ENCODE measurements at regions not wholly inside any gene's neighbourhood (a gene's known extent, or its start where the extent isn't known, plus 50 kb on each side); places are given as distances from the start of the nearest gene placed in this dataset.
"Not testable (repeated sequence)": the region's sequence is repeated elsewhere in the genome, so short reads cannot be mapped to it uniquely, and the experiment has no call there.

DNA sequence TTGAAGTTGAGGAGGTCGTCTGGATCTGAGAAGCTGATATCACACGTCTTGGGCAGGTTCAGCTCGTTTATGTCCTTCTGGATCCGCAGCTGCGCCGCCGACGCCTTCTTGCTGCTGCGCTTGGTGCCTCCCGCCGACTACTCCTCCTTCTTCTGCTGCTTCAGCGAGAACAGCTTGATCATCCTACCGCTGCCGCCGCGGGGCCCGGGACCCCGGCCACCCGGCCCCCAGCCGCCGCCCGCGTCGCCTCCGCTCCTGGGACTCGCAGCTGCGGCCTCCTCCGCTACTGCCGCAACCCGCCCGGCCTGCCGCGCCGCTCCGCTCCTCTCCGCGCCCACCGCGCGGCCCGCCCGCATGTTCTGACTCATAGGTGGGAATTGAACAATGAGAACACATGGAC lies 1710.6 kb downstream of the TP53TG3F start:
- not testable (repeated sequence) for DNase-seq (ENCODE audit: low read depth in 3 of 3)

DNA sequence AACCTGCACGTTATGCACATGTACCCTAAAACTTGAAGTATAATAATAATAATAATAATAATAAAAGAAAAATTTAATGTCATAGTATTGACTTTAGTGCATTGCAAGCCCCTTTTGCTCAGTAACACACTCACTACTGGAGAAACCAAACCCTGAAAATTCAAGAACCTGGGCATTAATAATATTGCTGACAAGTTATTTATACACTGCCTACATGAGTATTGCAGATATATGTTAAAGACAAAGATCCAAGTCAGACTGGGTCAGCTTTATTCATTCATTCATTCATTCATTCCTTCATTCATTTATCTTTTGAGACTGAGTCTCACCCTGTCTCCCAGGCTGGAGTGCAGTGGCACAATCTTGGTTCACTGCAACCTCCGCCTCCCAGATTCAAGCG lies 1711.2 kb downstream of the TP53TG3F start:
- no peak for DNase-seq (ENCODE audit: low read depth in 3 of 3)

- DNase-seq (ENCODE audit: low read depth in 3 of 3) = no peak
Measured at GRCh38 chr16:35171106-35171505, 1711.7 kb downstream of the TP53TG3F start.

DNA sequence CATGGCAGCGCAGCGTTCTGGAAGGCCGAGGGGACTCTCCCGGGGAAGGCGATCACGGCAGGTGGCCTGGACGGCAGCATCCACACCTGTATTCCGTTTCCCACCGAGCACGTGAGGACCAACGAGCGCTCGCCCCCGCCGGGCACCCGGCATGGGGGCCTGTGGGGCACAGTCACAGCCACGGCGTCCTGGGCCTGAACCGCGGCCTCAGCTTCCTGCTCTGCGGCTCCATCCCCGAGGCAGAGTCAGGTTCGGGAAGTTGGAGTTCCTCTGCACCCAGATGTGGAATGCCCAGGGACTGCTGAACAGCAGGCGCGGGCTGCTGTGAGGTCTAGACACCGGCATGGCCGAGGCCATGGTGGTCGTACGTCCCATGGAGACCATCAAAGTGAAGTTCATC lies 1713.9 kb downstream of the TP53TG3F start:
- no peak for DNase-seq (ENCODE audit: low read depth in 3 of 3)

GRCh38 chr16:35174016-35174415 lies 1714.6 kb downstream of the TP53TG3F start:
- no peak for DNase-seq (ENCODE audit: low read depth in 3 of 3)

DNA sequence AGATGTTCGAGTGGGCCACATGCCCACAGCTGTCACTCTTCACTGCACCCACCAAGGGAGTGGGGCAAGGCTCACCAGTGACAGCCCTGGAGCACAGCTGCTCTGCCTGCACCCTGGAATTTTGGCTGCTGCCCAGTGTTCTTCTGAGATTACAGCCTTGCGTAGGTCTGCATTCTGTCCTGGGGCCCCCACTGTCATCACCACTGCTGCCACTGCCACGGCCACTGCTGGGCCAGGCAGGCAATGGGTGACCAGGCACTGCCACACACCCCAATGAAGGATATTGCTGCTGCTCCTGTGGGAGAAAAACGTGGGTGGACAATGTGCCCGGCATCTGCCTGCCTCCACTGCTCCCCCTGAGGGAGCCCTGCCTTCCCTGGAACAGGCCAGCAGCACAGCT lies 1717.0 kb downstream of the TP53TG3F start:
- no peak for DNase-seq (ENCODE audit: low read depth in 3 of 3)

DNA sequence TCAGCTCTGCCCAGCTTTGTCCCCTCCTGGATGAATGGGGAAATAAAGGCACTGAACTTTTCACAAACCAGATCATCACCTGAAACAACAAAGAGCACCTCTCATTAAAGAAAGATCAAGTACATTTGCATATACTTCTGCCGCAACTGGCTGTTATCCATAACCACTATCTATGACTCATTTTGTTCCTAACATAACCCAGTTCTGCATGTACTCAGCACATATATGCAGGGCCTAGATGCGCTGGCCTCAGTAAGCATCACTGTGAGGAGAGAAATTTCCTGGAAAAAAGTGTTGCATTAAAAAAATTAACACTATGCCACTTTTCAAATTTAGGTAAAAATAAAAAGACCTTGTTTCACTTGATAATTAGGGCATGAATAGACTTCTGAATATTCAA lies 1718.4 kb downstream of the TP53TG3F start:
- no peak for DNase-seq (ENCODE audit: low read depth in 3 of 3)

DNA sequence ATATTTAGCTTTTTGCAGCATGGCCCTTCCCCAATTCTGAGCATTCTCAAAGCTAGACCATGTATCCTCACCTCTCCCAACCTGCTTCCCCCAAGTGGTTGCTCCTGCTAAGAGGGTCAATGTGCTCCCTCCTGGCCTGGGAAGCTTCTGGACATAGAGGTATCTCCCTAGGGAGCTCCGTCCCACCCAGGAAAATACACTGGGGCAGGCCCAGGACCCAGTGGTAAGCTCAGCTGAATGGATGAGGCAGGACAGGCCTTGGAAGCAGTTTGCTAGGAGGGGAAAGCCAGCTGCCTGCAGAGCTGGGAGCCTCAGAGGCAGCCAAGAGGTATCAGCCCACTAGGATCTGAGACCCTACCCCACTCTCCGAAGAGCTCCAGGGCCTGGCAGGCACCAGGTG lies 1721.6 kb downstream of the TP53TG3F start:
- no peak for DNase-seq (ENCODE audit: low read depth in 3 of 3)

GRCh38 chr16:35181422-35182030 lies 1722.1 kb downstream of the TP53TG3F start:
- no peak for DNase-seq (ENCODE audit: low read depth in 3 of 3)

DNA sequence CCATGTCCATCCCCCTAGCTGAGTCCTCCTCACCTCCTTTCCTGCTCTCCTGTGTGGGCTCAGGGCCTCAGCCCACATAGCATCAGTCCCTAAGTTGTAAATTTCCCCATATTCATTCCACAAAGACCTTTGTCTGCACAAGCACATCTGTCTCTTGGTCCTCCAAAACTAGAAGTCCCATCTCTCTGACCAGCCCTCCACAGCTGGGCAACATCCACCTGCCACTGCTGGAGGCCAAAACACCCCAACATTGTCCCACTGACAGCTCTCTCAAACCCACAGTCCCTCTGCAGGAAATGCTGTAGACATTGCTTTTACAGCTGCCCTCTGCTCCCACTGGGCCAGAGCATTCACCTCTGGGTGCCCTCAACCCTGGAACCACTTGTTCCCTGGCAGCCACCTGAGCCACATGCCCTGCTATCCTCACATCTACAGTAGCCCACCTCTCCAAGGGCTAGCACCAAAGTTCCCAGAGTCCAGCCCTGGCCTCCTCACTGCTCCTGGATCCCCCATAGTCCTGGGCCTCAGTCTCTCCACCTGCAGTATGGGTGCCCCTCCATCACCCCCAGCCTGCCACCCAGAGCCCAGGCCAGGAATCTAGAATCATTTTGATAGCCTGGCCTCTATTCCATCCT lies 1722.7 kb downstream of the TP53TG3F start:
- no peak for DNase-seq (ENCODE audit: low read depth in 3 of 3)

DNA sequence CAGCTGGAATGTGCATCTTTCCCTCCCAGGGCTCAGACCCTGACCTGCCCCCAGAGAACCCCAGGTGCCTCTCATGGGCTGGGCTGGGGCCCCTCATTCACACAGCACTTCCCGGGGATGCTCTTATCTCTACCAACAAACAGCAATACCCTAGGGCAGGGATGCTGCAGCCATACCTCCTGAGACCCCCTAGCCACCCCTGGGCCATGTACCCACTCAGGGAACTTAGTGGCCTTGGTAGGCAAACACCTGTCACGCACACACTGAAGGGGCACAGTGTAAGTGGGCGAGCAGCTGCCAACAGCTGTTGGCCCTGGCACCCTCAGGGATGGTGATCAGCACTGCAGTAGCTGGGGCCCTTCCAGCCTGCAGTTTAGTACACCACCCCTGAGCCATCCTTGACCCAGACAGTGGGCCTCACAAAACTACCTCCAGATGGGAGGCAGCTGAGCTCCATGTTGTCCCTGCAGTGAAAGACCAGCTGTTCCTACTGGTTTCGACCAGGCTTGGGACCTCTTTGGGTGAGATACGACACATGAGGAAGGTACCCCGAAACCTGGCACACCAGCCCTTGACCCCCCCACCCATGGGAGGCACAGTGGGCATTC lies 1723.6 kb downstream of the TP53TG3F start:
- DNase-seq (ENCODE audit: low read depth in 3 of 3) = no peak

- DNase-seq (ENCODE audit: low read depth in 3 of 3) = no peak
Measured at GRCh38 chr16:35184356-35184870, 1725.0 kb downstream of the TP53TG3F start.

DNA sequence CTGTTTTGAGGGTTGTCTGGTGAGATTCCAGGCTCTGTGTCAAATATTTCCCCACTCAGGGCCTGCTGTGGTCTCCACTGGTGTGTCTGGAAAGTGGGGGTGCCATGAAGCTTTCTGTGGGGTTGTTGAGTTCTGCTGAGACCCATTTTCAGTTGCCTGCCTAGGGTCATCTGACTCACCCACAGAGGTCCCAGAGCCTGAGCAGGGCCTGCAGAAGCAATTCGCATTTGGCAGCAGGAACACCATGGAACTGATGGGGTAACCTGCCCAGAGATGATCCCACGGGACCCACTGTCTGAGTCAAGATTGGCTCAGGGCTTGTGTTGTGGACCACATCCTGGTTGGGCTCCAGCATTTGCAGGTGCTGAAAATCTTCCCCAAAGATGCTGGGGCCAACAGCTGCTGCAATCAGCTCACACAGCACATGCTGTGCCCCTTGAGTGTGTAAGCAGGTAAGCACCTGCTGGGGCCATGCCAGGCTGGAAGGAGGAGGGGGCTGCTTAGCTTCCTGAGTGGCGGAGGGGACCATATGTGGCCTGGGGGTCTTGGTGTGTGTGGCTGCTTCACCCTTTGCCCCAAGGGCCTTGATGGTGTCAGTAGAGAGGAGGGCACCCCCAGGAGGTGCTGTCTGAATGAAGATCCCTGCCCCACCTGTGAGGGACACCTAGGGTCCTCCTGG lies 1726.1 kb downstream of the TP53TG3F start:
- DNase-seq (ENCODE audit: low read depth in 3 of 3) = no peak

DNA sequence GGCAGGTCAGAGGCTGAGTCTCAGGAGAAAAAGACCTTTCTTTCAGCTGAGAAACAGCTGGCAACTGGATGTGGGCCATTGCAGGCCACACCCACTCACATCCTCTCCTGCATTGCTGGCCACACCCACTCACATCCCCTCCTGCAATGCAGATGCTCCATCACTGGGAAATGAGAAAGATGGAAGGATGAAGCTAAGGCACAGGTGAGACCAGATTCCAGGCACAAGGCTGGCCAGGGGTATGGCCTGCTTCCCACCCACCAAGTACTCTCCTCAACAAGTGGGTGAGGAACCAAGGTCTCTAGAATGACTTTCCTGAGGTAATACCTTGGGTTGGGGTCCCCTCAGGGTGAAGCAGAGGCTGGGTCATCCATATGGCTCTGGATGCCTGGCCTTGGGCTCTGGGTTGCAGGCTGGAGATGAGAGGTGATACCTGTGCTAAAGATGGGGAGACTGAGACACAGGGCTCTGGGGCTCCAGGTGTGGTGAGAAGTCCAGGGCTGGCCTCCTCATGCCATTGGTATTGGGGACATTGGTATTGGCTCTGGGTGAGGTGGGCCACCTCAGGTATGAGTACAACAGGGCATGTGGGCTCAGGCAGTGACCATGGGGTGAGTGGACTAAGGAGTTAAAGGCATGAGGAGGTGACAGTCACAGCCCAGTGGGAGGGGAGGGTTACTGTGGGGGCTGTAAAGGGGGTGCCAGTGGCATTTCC lies 1726.8 kb downstream of the TP53TG3F start:
- DNase-seq (ENCODE audit: low read depth in 3 of 3) = no peak

DNA sequence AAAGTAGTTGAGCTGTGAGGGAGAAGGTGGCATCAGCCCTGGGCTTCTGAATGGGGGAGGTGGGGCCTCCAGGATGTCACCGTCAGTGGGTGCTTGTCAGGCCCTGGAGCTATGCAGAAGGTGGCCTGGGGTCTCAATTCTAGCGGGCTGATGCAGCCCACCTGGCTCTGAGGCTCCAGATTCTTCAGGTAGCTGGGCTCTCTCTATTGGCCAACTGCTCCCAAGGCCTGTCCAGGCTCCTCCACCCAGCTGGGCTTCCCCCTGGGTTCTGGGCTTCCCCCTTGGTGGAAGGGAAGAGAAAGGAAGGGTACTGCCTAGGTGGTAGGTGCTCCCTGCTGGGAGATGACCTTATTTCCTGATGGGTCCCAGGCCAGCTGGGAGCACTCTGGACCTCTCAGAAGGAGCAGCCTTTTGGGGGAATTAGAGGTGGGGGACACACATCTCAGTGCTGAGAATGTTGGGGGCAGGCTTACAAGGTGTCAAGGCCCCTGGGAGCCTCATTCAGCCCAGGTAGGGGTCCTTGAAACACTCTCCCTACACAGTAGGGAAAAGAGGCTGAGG lies 1728.3 kb downstream of the TP53TG3F start:
- no peak for DNase-seq (ENCODE audit: low read depth in 3 of 3)

GRCh38 chr16:35188288-35189155 lies 1729.1 kb downstream of the TP53TG3F start:
- DNase-seq (ENCODE audit: low read depth in 3 of 3) = no peak

GRCh38 chr16:35192993-35193392 lies 1733.6 kb downstream of the TP53TG3F start:
- DNase-seq (ENCODE audit: low read depth in 3 of 3) = no peak

DNA sequence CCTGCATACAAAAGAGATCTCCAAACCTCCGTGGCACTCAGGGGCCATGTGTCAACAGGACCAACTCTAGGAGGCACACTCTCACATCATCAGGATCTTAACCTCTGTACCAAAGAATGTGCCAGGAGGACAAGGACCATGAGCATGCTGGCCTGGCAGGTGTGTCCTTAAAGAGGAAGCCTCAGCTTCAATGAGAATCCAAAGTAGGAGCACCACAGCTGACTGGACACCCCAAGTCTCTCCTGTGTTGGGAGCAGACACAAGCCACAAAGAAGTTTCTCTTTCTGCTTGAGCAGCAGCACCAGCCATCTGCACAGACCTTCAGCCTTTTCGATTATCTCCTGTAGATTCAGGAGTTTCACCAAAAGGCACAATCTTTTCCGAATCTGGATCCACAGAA lies 1734.5 kb downstream of the TP53TG3F start:
- no peak for DNase-seq (ENCODE audit: low read depth in 3 of 3)

DNA sequence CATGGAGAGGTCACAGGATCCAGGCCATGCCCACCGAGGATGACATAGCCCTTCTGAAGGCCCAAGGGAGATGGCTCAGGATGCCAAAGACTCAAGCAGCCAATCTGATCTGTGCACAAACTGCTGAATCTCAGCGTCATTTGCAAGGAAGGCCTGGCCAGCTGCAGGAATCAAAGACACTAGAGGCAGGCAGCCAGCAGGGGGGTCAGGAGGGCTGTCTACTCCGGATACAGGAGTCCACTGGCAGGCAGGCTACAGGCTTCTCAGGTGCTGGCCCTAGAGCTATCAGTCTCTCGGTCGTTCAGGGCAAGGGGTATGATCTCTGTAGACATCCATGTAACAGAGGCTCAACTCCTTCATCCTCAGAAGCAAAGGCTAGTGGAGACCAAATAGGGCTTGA lies 1735.3 kb downstream of the TP53TG3F start:
- no peak for DNase-seq (ENCODE audit: low read depth in 3 of 3)

DNA sequence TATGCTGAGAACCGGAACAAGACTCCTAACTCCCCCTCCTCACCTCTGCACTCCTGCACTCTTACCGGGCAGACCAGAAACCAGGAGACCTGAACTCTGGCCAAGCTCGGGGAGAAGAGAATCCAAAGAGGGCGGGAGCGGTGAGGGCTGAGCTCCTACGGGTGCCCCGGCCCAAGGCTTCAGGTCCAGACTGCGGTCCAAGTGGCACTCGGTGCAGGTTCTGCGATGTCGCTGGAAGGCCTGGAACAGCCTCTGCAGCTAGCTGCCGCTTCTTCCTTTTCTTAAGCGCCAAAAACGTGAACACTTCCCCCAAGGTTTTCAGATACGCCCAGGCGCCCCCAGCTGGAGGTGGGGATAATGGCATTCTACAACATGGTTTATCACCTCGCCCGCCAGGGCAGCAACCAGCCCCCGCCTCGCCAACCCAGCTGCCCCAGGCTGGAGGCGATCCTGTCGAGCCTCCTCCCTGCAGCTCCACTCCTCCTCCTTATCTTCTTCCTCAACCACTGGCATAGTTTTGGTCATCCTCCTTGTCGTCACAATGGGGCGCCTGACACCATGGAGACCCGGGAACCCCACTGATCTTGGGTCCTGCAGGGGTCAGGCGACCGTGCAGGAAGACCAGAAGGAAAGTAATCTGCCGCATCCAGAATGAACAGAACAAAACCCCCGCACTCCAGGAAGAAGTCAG lies 1735.9 kb downstream of the TP53TG3F start:
- no peak for DNase-seq (ENCODE audit: low read depth in 3 of 3)
